CD14-positive monocyte (primary cell): ENCODE measurements at regions not wholly inside any gene's neighbourhood (a gene's known extent, or its start where the extent isn't known, plus 50 kb on each side); places are given as distances from the start of the nearest gene placed in this dataset.

Source experiments
- DNase-seq, 3 donors: peaks; one replicate each; pipeline ENCODE4 v3.0.0-alpha.2; 2011 to 2022
- H2AFZ ChIP-seq: 2 replicates; pipeline ENCODE4 v1.6.0; 2012; ENCODE audit warnings: mild to moderate bottlenecking, low read depth, low read length, inconsistent platforms; ENCODE audit not compliant: insufficient read depth, poor library complexity, severe bottlenecking
- H3K27ac ChIP-seq, 2 donors: 1 replicate in 1 of 2; 2 replicates in 1 of 2; pipeline ENCODE4 v1.5.1; 2012 to 2013; ENCODE audit warnings: low read length in 2 of 2, control low read depth in 1 of 2, inconsistent platforms in 1 of 2, low read depth in 1 of 2, mild to moderate bottlenecking in 1 of 2
- H3K27me3 ChIP-seq, 2 donors: one replicate each; pipeline versions ENCODE4 v1.6.0 to v1.6.1; 2011 to 2013; ENCODE audit warnings: low read length in 2 of 2; ENCODE audit not compliant: control insufficient read depth in 2 of 2, insufficient read depth in 2 of 2
- H3K36me3 ChIP-seq, 2 donors: replicated peaks in 1 of 2; 1 replicate in 1 of 2; 2 replicates in 1 of 2; pipeline versions ENCODE4 v1.5.1 to v1.6.1; 2012 to 2013; ENCODE audit warnings: low read length in 2 of 2, control low read depth in 1 of 2, inconsistent platforms in 1 of 2, mild to moderate bottlenecking in 1 of 2; ENCODE audit not compliant: insufficient read depth in 2 of 2, control insufficient read depth in 1 of 2
- H3K4me1 ChIP-seq, 2 donors: 1 replicate in 1 of 2; 2 replicates in 1 of 2; pipeline versions ENCODE4 v1.5.1 to v1.6.1; 2012 to 2013; ENCODE audit warnings: low read length in 2 of 2, control low read depth in 1 of 2, inconsistent platforms in 1 of 2, mild to moderate bottlenecking in 1 of 2, moderate library complexity in 1 of 2; ENCODE audit not compliant: insufficient read depth in 2 of 2, control insufficient read depth in 1 of 2
- H3K4me2 ChIP-seq: replicated peaks from 2 replicates; pipeline ENCODE3; 2012; ENCODE audit warnings: low read length, moderate library complexity, mild to moderate bottlenecking; ENCODE audit not compliant: poor library complexity, severe bottlenecking; ENCODE audit errors: extremely low read depth
- H3K4me3 ChIP-seq, 3 experiments: fragments of 200-600 bp in 1 of 3; sonication (generic) in 1 of 3; replicated peaks in 1 of 3; 1 replicate in 2 of 3; 2 replicates in 1 of 3; pipeline ENCODE4 v1.5.1; 2011 to 2013; ENCODE audit warnings: low read length in 3 of 3, mild to moderate bottlenecking in 3 of 3, control low read depth in 2 of 3, low read depth in 2 of 3, inconsistent platforms in 1 of 3, moderate library complexity in 1 of 3
- H3K79me2 ChIP-seq: 2 replicates; pipeline ENCODE4 v1.6.0; 2012; ENCODE audit warnings: mild to moderate bottlenecking, control low read depth, inconsistent platforms, low read length, moderate library complexity; ENCODE audit not compliant: insufficient read depth
- H3K9ac ChIP-seq: 2 replicates; pipeline ENCODE4 v1.6.0; 2017; ENCODE audit warnings: low read length, mild to moderate bottlenecking; ENCODE audit not compliant: insufficient read depth, poor library complexity, severe bottlenecking
- H3K9me3 ChIP-seq, 2 donors: replicated peaks in 1 of 2; 1 replicate in 1 of 2; 2 replicates in 1 of 2; pipeline versions ENCODE4 v1.5.1 to v1.6.1; 2012 to 2013; ENCODE audit warnings: low read length in 2 of 2, control low read depth in 1 of 2; ENCODE audit not compliant: control insufficient read depth in 1 of 2, insufficient read depth in 1 of 2
- H4K20me1 ChIP-seq: 2 replicates; pipeline ENCODE4 v1.6.0; 2012; ENCODE audit warnings: mild to moderate bottlenecking, low read length, control low read depth, moderate library complexity; ENCODE audit not compliant: insufficient read depth
- H3K27ac Mint-ChIP-seq, 7 donors: one replicate each; pipeline ENCODE4 v1.8.0; 2020; ENCODE audit warnings: mild to moderate bottlenecking in 7 of 7, mixed read lengths in 7 of 7, moderate library complexity in 6 of 7, inconsistent platforms in 2 of 7
- H3K27me3 Mint-ChIP-seq, 3 donors: one replicate each; pipeline ENCODE4 v1.8.0; 2021 to 2022; ENCODE audit warnings: low read depth in 3 of 3, mild to moderate bottlenecking in 3 of 3, mixed read lengths in 3 of 3, moderate library complexity in 3 of 3, inconsistent platforms in 1 of 3
- H3K36me3 Mint-ChIP-seq, 2 donors: one replicate each; pipeline ENCODE4 v1.8.0; 2020; ENCODE audit warnings: mixed read lengths in 2 of 2, inconsistent platforms in 1 of 2, mild to moderate bottlenecking in 1 of 2
- H3K4me1 Mint-ChIP-seq: one replicate; pipeline ENCODE4 v1.8.0; 2020; ENCODE audit warnings: mild to moderate bottlenecking, mixed read lengths
- H3K4me3 Mint-ChIP-seq, 2 donors: one replicate each; pipeline ENCODE4 v1.8.0; 2020; ENCODE audit warnings: mild to moderate bottlenecking in 2 of 2, mixed read lengths in 2 of 2, moderate library complexity in 1 of 2
- H3K9me3 Mint-ChIP-seq, 7 donors: one replicate each; pipeline ENCODE4 v1.8.0; 2020 to 2022; ENCODE audit warnings: mixed read lengths in 7 of 7, mild to moderate bottlenecking in 6 of 7, moderate library complexity in 6 of 7, inconsistent platforms in 2 of 7
- CTCF ChIP-seq: fragments of 200-600 bp; IDR thresholded peaks from one replicate; pipeline ENCODE4 v1.8.0; 2022; ENCODE audit warnings: antibody characterized with exemption, mild to moderate bottlenecking
- WGBS: methylation state at CpG from one replicate; pipeline ENCODE4 v1.1.5; 2013; ENCODE audit warnings: missing lambda C conversion rate; ENCODE audit not compliant: insufficient coverage; 5-methylcytosine and 5-hydroxymethylcytosine counted together
- intact Hi-C, 2 donors: fragments of 100-400 bp; cut with micrococcal nuclease; formaldehyde crosslinking; loops; one replicate each; pipeline versions ENCODE4 v1.15.0 to v1.15.1; 2023

GRCh38 chr16:62353355-62353754 is 317.1 kb upstream of the CDH8 start:
- WGBS, result 90% methylated on average over 2 of the region's 2 CpGs
- Histone ChIP-seq H2AFZ (no peak overlapping the region), H3K79me2 (no peaks in the 10 kb centered on the region), H3K9ac (no peak overlapping the region), H3K4me3 (no peak overlapping the region), H3K9me3 (no peaks in the 10 kb centered on the region), H3K4me1 (no peaks in the 10 kb centered on the region), H3K27me3 (no peaks in the 10 kb centered on the region), H3K27ac (no peak overlapping the region), H3K4me2 (no peak overlapping the region), H3K36me3 (no peaks in the 10 kb centered on the region), H4K20me1 (no peaks in the 10 kb centered on the region)
- TF ChIP-seq CTCF, result no peak
- H3K27ac Mint-ChIP-seq, result no peak overlapping the region
- H3K36me3 Mint-ChIP-seq, result no peaks in the 10 kb centered on the region
- intact Hi-C loops, result no loop called here
- no peak for DNase-seq
- H3K4me1 Mint-ChIP-seq, result no peaks in the 10 kb centered on the region
- peaks cover 0 to 2% (median 0%) of the 10 kb centered on the region in 7 donors for H3K9me3 Mint-ChIP-seq
- peaks cover 0 to 2% (median 1%) of the 10 kb centered on the region in 3 donors for H3K27me3 Mint-ChIP-seq
- no peak overlapping the region for H3K4me3 Mint-ChIP-seq

GRCh38 chr16:62342216-62342615 is 306.0 kb upstream of the CDH8 start:
- intact Hi-C loops, result no loop called here
- Mint-ChIP-seq H3K27me3 (no peaks in the 10 kb centered on the region), H3K36me3 (no peaks in the 10 kb centered on the region), H3K4me3 (no peak overlapping the region), H3K4me1 (no peaks in the 10 kb centered on the region), H3K9me3 (peaks cover 0 to 3% (median 0%) of the 10 kb centered on the region in 7 donors), H3K27ac (no peak overlapping the region)
- Histone ChIP-seq H3K27ac (no peak overlapping the region), H3K36me3 (no peaks in the 10 kb centered on the region), H3K4me3 (no peak overlapping the region), H3K4me2 (no peak overlapping the region), H3K4me1 (no peaks in the 10 kb centered on the region), H3K9me3 (no peaks in the 10 kb centered on the region), H3K9ac (no peak overlapping the region), H3K27me3 (no peaks in the 10 kb centered on the region), H2AFZ (no peak overlapping the region), H4K20me1 (no peaks in the 10 kb centered on the region), H3K79me2 (no peaks in the 10 kb centered on the region)
- TF ChIP-seq CTCF, result no peak
- DNase-seq, result no peak
- no CpG with 5 or more reads among the region's 2 CpGs for WGBS
